CD4-positive, alpha-beta T cell (primary cell): ENCODE measurements at regions not wholly inside any gene's neighbourhood (a gene's known extent, or its start where the extent isn't known, plus 50 kb on each side); places are given as distances from the start of the nearest gene placed in this dataset.

Source experiments
- ATAC-seq: fragments of 200-7000 bp; cut with Tn5 transposase; one replicate; pipeline ENCODE4 v1.10.0; 2022; ENCODE audit warnings: mild to moderate bottlenecking; ENCODE audit not compliant: poor library complexity
- CTCF ChIA-PET: fragments of 350-600 bp; sonication (Branson Sonifier 250); formaldehyde crosslinking; loops from one replicate; lab custom pipeline; 2021; ENCODE audit warnings: antibody characterized with exemption, inconsistent platforms; lab: Charles Lee
- POLR2A ChIA-PET: fragments of 350-600 bp; sonication (Branson Sonifier 250); formaldehyde crosslinking; loops from one replicate; lab custom pipeline; 2021; ENCODE audit warnings: antibody characterized with exemption, inconsistent platforms; lab: Charles Lee
- DNase-seq, 14 experiments: peaks; one replicate each; pipeline ENCODE4 v3.0.0-alpha.2; 2013 to 2020; ENCODE audit warnings: mixed read lengths in 2 of 14
- H3K27ac ChIP-seq, 2 donors: one replicate each; pipeline versions ENCODE4 v1.5.1 to v1.7.0; 2013; ENCODE audit warnings: low read length in 2 of 2, low read depth in 1 of 2, mild to moderate bottlenecking in 1 of 2
- H3K27me3 ChIP-seq, 2 experiments: 1 replicate in 1 of 2; 2 replicates in 1 of 2; pipeline versions ENCODE4 v1.6.1 to v1.7.0; 2013; ENCODE audit warnings: low read length in 2 of 2, control low read depth in 1 of 2, mild to moderate bottlenecking in 1 of 2, moderate library complexity in 1 of 2; ENCODE audit not compliant: insufficient read depth in 2 of 2, control insufficient read depth in 1 of 2
- H3K36me3 ChIP-seq: one replicate; pipeline ENCODE4 v1.6.1; 2013; ENCODE audit warnings: low read length, control low read depth; ENCODE audit not compliant: insufficient read depth
- H3K4me1 ChIP-seq: one replicate; pipeline ENCODE4 v1.6.1; 2013; ENCODE audit warnings: low read length, control low read depth; ENCODE audit not compliant: insufficient read depth
- H3K4me3 ChIP-seq: one replicate; pipeline ENCODE4 v1.5.1; 2013; ENCODE audit warnings: mild to moderate bottlenecking, low read length, moderate library complexity
- H3K9me3 ChIP-seq, 2 experiments: 1 replicate in 1 of 2; 2 replicates in 1 of 2; pipeline versions ENCODE4 v1.6.1 to v1.7.0; 2013; ENCODE audit warnings: low read length in 2 of 2, mild to moderate bottlenecking in 2 of 2, control low read depth in 1 of 2, moderate library complexity in 1 of 2; ENCODE audit not compliant: control insufficient read depth in 1 of 2, insufficient read depth in 1 of 2
- H3K27ac Mint-ChIP-seq: one replicate; pipeline ENCODE4 v1.8.0; 2020; ENCODE audit warnings: mixed read lengths
- H3K27me3 Mint-ChIP-seq: one replicate; pipeline ENCODE4 v1.8.0; 2021; ENCODE audit warnings: mixed read lengths
- H3K36me3 Mint-ChIP-seq: one replicate; pipeline ENCODE4 v1.8.0; 2021; ENCODE audit warnings: low read depth, mixed read lengths
- H3K4me1 Mint-ChIP-seq: one replicate; pipeline ENCODE4 v1.8.0; 2021; ENCODE audit warnings: low read depth, mixed read lengths
- H3K4me3 Mint-ChIP-seq: one replicate; pipeline ENCODE4 v1.8.0; 2020; ENCODE audit warnings: mild to moderate bottlenecking, mixed read lengths
- H3K9me3 Mint-ChIP-seq: one replicate; pipeline ENCODE4 v1.8.0; 2020; ENCODE audit warnings: mixed read lengths
- intact Hi-C, 2 experiments: fragments of 100-400 bp; cut with DNase I in 1 of 2; cut with micrococcal nuclease in 1 of 2; formaldehyde crosslinking; loops; one replicate each; pipeline versions ENCODE4 v1.15.1 to v1.9.0; 2023 to 2025; cut with DNase I, micrococcal nuclease
- TF ChIP-seq, protein P1 (sequence below): fragments of 200-600 bp; IDR thresholded peaks from one replicate; pipeline ENCODE4 v1.8.0; 2022; ENCODE audit warnings: antibody characterized with exemption, mild to moderate bottlenecking

DNA sequence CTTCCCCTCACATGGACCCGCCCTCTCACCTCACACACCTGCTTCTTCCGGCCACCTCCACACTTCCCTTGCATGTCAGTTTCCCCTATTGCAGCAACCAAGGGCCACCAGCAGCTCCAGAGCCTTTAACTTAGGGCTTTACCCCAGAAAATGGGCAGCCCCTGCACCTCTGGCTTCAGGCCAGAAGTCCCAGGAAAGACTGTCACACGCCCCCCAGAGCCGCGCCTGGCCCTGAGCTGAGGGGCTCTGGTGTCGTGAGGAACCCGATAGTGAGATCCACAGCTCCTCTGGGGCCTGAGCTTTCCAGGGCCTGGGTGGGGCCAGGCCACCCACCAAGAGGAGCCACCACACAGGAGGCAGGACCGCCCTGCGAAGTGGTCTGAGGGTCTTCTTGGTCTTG, 182.4 kb downstream of the DLL1 start:
- H3K4me3 Mint-ChIP-seq: no peak overlapping the region
- POLR2A ChIA-PET: no interaction called here
- TF ChIP-seq, protein P1, sequence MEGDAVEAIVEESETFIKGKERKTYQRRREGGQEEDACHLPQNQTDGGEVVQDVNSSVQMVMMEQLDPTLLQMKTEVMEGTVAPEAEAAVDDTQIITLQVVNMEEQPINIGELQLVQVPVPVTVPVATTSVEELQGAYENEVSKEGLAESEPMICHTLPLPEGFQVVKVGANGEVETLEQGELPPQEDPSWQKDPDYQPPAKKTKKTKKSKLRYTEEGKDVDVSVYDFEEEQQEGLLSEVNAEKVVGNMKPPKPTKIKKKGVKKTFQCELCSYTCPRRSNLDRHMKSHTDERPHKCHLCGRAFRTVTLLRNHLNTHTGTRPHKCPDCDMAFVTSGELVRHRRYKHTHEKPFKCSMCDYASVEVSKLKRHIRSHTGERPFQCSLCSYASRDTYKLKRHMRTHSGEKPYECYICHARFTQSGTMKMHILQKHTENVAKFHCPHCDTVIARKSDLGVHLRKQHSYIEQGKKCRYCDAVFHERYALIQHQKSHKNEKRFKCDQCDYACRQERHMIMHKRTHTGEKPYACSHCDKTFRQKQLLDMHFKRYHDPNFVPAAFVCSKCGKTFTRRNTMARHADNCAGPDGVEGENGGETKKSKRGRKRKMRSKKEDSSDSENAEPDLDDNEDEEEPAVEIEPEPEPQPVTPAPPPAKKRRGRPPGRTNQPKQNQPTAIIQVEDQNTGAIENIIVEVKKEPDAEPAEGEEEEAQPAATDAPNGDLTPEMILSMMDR: no peak

DNA sequence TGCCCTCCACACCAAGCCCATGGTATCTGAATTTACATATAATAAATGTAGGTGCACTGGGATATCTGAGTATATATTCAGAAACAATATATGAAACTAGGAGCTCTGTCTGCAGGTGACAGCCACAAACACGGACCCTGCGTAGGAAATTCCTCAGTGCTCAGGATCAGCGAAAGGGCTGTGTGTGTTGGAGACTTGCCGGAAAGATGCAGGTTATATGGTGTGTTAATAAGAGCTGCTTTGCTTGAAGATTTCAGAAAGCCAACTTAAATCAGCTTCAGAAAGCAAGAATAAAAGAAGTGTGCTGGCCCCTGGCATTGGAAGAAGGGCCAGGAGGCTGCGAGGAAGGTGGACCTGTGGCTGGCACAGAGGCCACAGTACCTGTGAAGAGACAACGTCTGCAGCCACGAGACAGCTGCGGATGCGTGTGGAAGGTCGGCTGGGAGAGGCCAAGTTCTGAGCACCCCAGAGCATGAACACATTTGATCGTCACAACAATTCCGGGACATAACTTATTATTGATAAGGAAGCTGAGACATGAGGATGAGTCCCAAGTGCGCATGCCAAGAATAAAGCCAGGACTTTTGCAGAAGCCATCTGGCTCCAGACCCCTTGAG, 183.2 kb downstream of the DLL1 start:
- intact Hi-C loops: no loop called here
- no peak for DNase-seq
- no peaks in the 10 kb centered on the region for H3K36me3 ChIP-seq
- CTCF ChIA-PET: no interaction called here
- peaks cover 0 to 2% of the 10 kb centered on the region in 2 experiments for H3K27me3 ChIP-seq
- no peaks in the 10 kb centered on the region for H3K4me1 ChIP-seq
- no peaks in the 10 kb centered on the region for H3K9me3 ChIP-seq
- Mint-ChIP-seq H3K4me1 (no peaks in the 10 kb centered on the region), H3K36me3 (no peaks in the 10 kb centered on the region), H3K9me3 (no peaks in the 10 kb centered on the region), H3K27me3 (peaks cover 17% of the 10 kb centered on the region), H3K27ac (no peak overlapping the region), H3K4me3 (no peak overlapping the region)
- H3K27ac ChIP-seq: no peak overlapping the region
- no peak overlapping the region for H3K4me3 ChIP-seq
- POLR2A ChIA-PET: no interaction called here
- no peak for ATAC-seq
- TF ChIP-seq, protein P1: no peak

More for the DNA sequence above, 182.4 kb downstream of the DLL1 start:
- Histone ChIP-seq H3K27me3 (peaks cover 0 to 2% of the 10 kb centered on the region in 2 experiments), H3K27ac (no peak overlapping the region), H3K4me3 (no peak overlapping the region), H3K9me3 (no peaks in the 10 kb centered on the region), H3K4me1 (no peaks in the 10 kb centered on the region), H3K36me3 (no peaks in the 10 kb centered on the region)
- H3K9me3 Mint-ChIP-seq: no peaks in the 10 kb centered on the region
- peaks cover 17% of the 10 kb centered on the region for H3K27me3 Mint-ChIP-seq
- intact Hi-C loops: no loop called here
- no peaks in the 10 kb centered on the region for H3K4me1 Mint-ChIP-seq
- peak in 1 of 14 experiments; percentile 5 for DNase-seq
- H3K36me3 Mint-ChIP-seq: no peaks in the 10 kb centered on the region
- ATAC-seq: no peak
- no peak overlapping the region for H3K27ac Mint-ChIP-seq
- CTCF ChIA-PET: no interaction called here

DNA sequence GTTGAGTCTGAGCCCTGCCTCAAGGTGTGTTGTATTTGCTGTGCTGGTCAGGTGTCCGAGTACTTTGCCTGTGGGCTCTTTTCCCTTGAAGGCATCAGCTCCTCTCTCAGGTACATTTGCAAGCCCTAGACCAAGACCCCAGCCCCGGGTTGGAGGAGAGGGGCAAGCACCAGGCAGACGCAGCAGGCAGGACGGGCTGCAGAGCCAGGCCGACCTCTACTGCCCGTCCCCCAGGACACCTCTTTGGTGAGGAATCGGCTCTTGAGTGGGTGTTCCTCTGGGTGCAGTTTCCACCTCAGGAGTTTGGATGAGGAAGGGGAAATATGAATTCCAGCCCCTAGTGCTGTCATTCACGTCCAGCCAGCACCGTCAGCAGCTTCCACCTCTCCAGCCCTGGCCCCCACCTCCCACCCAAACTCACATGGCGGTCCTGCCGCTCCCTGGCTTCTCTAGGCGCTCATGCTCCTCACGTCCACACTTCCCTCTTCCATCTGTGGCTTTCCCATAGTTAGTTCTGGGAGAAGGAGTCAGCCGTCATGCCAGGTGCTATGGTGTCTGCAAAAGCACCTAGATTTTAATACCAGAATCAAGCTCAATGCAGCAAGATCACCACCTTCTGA, 183.9 kb downstream of the DLL1 start:
- DNase-seq: no peak
- no peak overlapping the region for H3K27ac Mint-ChIP-seq
- POLR2A ChIA-PET: no interaction called here

More for the DNA sequence above, 183.9 kb downstream of the DLL1 start:
- Histone ChIP-seq H3K9me3 (no peaks in the 10 kb centered on the region), H3K4me1 (no peaks in the 10 kb centered on the region), H3K4me3 (no peak overlapping the region), H3K27ac (no peak overlapping the region), H3K27me3 (peaks cover 0 to 2% of the 10 kb centered on the region in 2 experiments), H3K36me3 (no peaks in the 10 kb centered on the region)
- Mint-ChIP-seq H3K4me3 (no peak overlapping the region), H3K27me3 (peaks cover 17% of the 10 kb centered on the region), H3K4me1 (no peaks in the 10 kb centered on the region), H3K9me3 (no peaks in the 10 kb centered on the region), H3K36me3 (no peaks in the 10 kb centered on the region)
- CTCF ChIA-PET: no interaction called here
- no peak for ATAC-seq
- TF ChIP-seq, protein P1: no peak
- intact Hi-C loops: no loop called here
